HepG2 (cell line): ENCODE measurements at regions not wholly inside any gene's neighbourhood (a gene's known extent, or its start where the extent isn't known, plus 50 kb on each side); places are given as distances from the start of the nearest gene placed in this dataset.
A peak's percentile ranks its signal among the peaks of the same experiment; 100 is the strongest.

ENCODE experiments used
- ATAC-seq: fragments of 200-7000 bp; cut with Tn5 transposase; 3 replicates; pipeline ENCODE4 v1.9.1; 2020; ENCODE audit warnings: mild to moderate bottlenecking, moderate library complexity
- BruUV-seq: library from RNA; stranded (reverse); fragments of 400-500 nt; replicated peaks from 2 replicates; lab custom pipeline; 2021; lab: Mats Ljungman, UMichigan
- CTCF ChIA-PET: fragments of 300-600 bp; formaldehyde crosslinking; extraction: SDS; loops from one replicate; lab custom pipeline; 2021; ENCODE audit warnings: low total read pairs, inconsistent platforms, low intra/inter-chr PET ratio; lab: Yijun Ruan, JAX
- POLR2A ChIA-PET: fragments of 350-600 bp; sonication (Branson Sonifier 250); formaldehyde crosslinking; loops from one replicate; lab custom pipeline; 2020; ENCODE audit warnings: antibody characterized with exemption, inconsistent platforms; lab: Yijun Ruan, JAX
- DNase-seq: peaks from one replicate; pipeline ENCODE4 v3.0.0-alpha.2; 2015; ENCODE audit warnings: low spot score
- FAIRE-seq: peaks from 3 replicates; lab custom pipeline; 2011; peaks lifted over from hg19 to GRCh38; lab: Jason Lieb, UNC
- H2AFZ ChIP-seq: one replicate; pipeline ENCODE4 v1.6.1; 2011; ENCODE audit warnings: low read length, inconsistent platforms
- H3K27ac ChIP-seq: fragments of 300-600 bp; 3 replicates; pipeline ENCODE4 v1.8.0; 2011; ENCODE audit warnings: mixed run types, mild to moderate bottlenecking, mixed read lengths, low read length, inconsistent platforms; ENCODE audit not compliant: insufficient read depth; ENCODE audit errors: extremely low read length
- H3K27me3 ChIP-seq, 2 experiments: fragments of 200-600 bp in 1 of 2; 2 replicates in 1 of 2; 3 replicates in 1 of 2; pipeline versions ENCODE4 v1.6.0 to v1.8.0; 2011; ENCODE audit warnings: low read length in 2 of 2, mild to moderate bottlenecking in 2 of 2, moderate library complexity in 2 of 2, inconsistent platforms in 1 of 2; ENCODE audit not compliant: insufficient read depth in 2 of 2, control insufficient read depth in 1 of 2
- H3K36me3 ChIP-seq, 2 experiments: fragments of 200-600 bp in 1 of 2; replicated peaks in 1 of 2; 2 replicates in 1 of 2; 3 replicates in 1 of 2; pipeline versions ENCODE4 v1.5.1 to v1.8.0; 2011; ENCODE audit warnings: low read length in 2 of 2, inconsistent platforms in 1 of 2; ENCODE audit not compliant: insufficient read depth in 2 of 2, control insufficient read depth in 1 of 2
- H3K4me1 ChIP-seq: 2 replicates; pipeline ENCODE4 v1.5.1; 2012; ENCODE audit warnings: low read length, inconsistent platforms; ENCODE audit not compliant: insufficient read depth
- H3K4me2 ChIP-seq: 2 replicates; pipeline ENCODE4 v1.6.0; 2011; ENCODE audit warnings: low read depth, low read length, inconsistent platforms
- H3K4me3 ChIP-seq, 3 experiments: fragments of 200-600 bp in 1 of 3; sonication (generic), shearing (Covaris generic) in 1 of 3; replicated peaks in 1 of 3; 2 replicates each; pipeline ENCODE4 v1.5.1; 2011 to 2016; ENCODE audit warnings: low read length in 3 of 3, inconsistent platforms in 2 of 3, low read depth in 2 of 3, mild to moderate bottlenecking in 2 of 3, control low read depth in 1 of 3, mixed read lengths in 1 of 3; ENCODE audit not compliant: insufficient read depth in 1 of 3
- H3K79me2 ChIP-seq: one replicate; pipeline ENCODE4 v1.6.1; 2011; ENCODE audit warnings: low read length, inconsistent platforms; ENCODE audit not compliant: insufficient read depth
- H3K9ac ChIP-seq: 2 replicates; pipeline ENCODE4 v1.6.0; 2011; ENCODE audit warnings: mild to moderate bottlenecking, low read depth, low read length, inconsistent platforms; ENCODE audit not compliant: insufficient read depth
- H3K9me3 ChIP-seq: 2 replicates; pipeline ENCODE4 v1.5.1; 2012; ENCODE audit warnings: mild to moderate bottlenecking, low read length
- H4K20me1 ChIP-seq: 2 replicates; pipeline ENCODE4 v1.6.0; 2011; ENCODE audit warnings: inconsistent platforms, mild to moderate bottlenecking, low read length, moderate library complexity; ENCODE audit not compliant: insufficient read depth
- ARNTL ChIP-seq: sonication (generic); formaldehyde crosslinking; IDR thresholded peaks from 2 replicates; pipeline ENCODE4 v1.4.0; 2020; ENCODE audit warnings: mild to moderate bottlenecking, missing genetic modification reagents
- MLLT10 ChIP-seq: sonication (generic); formaldehyde crosslinking; IDR thresholded peaks from 2 replicates; pipeline ENCODE4 v1.4.0; 2020; ENCODE audit warnings: missing genetic modification reagents
- SNAPC2 ChIP-seq: sonication (generic); formaldehyde crosslinking; IDR thresholded peaks from 2 replicates; pipeline ENCODE4 v1.8.1; 2022; ENCODE audit warnings: mild to moderate bottlenecking, missing genetic modification reagents
- STAG1 ChIP-seq: sonication (generic); formaldehyde crosslinking; IDR thresholded peaks from 2 replicates; pipeline ENCODE4 v1.4.0; 2020; ENCODE audit warnings: missing genetic modification reagents
- WGBS: methylation state at CpG from one replicate; pipeline ENCODE4 v1.1.6; 2017; ENCODE audit warnings: low lambda C conversion rate; 5-methylcytosine and 5-hydroxymethylcytosine counted together
- in situ Hi-C: cut with HindIII; loops from 2 replicates; pipeline ENCODE4 v1.10.0; 2017; ENCODE audit warnings: low pct_unique_long_range_greater_than_20kb; ENCODE audit not compliant: extremely low pct_ligation_motif_present
- intact Hi-C: fragments of 100-400 bp; cut with micrococcal nuclease; formaldehyde crosslinking; loops from one replicate; pipeline ENCODE4 v1.10.0; 2022; ENCODE audit not compliant: unreplicated experiment
- TF ChIP-seq, protein P1 (sequence below): sonication (generic); formaldehyde crosslinking; IDR thresholded peaks from 2 replicates; pipeline ENCODE4 v1.5.0; 2020; ENCODE audit warnings: mild to moderate bottlenecking, missing genetic modification reagents, moderate library complexity
- TF ChIP-seq, protein P2 (sequence below): sonication (generic); formaldehyde crosslinking; IDR thresholded peaks from 2 replicates; pipeline ENCODE4 v1.4.0; 2020; ENCODE audit warnings: missing genetic modification reagents, low read depth, mild to moderate bottlenecking, borderline replicate concordance
- TF ChIP-seq, protein P3 (sequence below), 2 experiments: sonication (generic) in 1 of 2; formaldehyde crosslinking in 1 of 2; IDR thresholded peaks; 2 replicates each; pipeline versions ENCODE4 v1.4.0 to v1.6.1; 2018 to 2020; ENCODE audit warnings: missing genetic modification reagents in 2 of 2, borderline replicate concordance in 1 of 2, low read depth in 1 of 2, mild to moderate bottlenecking in 1 of 2, missing biosample characterization in 1 of 2
- TF ChIP-seq, protein P4 (sequence below): sonication (generic); formaldehyde crosslinking; conservative IDR thresholded peaks from 2 replicates; pipeline ENCODE4 v1.4.0; 2020; ENCODE audit warnings: missing genetic modification reagents

DNA sequence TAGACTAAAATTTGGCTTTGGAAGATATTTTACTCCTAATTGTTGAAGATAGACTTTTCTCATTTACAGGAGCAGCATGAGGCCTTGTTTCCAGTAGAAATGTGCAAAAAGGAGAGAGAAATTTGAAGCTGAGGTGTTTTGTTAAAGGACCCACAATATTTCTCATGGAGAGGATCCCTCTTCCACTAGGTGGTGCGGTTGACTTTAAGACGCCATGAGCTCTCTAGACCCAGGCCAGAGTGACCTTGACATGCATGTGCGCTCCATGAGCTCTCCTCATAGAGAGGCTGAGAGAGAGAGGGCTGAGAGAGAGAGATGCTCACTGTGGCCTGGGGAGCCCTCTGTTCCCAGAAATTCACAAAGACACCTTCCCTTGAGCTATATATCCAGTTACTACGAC lies 861.2 kb upstream of the EYS start:
- Histone ChIP-seq H3K27me3 (no peaks in the 10 kb centered on the region), H3K4me1 (no peaks in the 10 kb centered on the region), H3K4me3 (no peak overlapping the region), H3K9me3 (no peaks in the 10 kb centered on the region), H3K4me2 (no peak overlapping the region), H3K36me3 (no peaks in the 10 kb centered on the region), H3K9ac (no peak overlapping the region), H2AFZ (no peak overlapping the region), H3K27ac (no peak overlapping the region), H4K20me1 (no peaks in the 10 kb centered on the region), H3K79me2 (no peaks in the 10 kb centered on the region)
- ATAC-seq (peak; percentile 94), DNase-seq (peak; percentile 55), FAIRE-seq (no peak)
- TF ChIP-seq, protein P1, sequence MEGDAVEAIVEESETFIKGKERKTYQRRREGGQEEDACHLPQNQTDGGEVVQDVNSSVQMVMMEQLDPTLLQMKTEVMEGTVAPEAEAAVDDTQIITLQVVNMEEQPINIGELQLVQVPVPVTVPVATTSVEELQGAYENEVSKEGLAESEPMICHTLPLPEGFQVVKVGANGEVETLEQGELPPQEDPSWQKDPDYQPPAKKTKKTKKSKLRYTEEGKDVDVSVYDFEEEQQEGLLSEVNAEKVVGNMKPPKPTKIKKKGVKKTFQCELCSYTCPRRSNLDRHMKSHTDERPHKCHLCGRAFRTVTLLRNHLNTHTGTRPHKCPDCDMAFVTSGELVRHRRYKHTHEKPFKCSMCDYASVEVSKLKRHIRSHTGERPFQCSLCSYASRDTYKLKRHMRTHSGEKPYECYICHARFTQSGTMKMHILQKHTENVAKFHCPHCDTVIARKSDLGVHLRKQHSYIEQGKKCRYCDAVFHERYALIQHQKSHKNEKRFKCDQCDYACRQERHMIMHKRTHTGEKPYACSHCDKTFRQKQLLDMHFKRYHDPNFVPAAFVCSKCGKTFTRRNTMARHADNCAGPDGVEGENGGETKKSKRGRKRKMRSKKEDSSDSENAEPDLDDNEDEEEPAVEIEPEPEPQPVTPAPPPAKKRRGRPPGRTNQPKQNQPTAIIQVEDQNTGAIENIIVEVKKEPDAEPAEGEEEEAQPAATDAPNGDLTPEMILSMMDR (CRISPR knock-in tag), result peak; percentile 55
- peak; percentile 53 for TF ChIP-seq STAG1
- TF ChIP-seq MLLT10 (CRISPR knock-in tag), result no peak
- no peak for TF ChIP-seq ARNTL (CRISPR knock-in tag)
- TF ChIP-seq, protein P2, sequence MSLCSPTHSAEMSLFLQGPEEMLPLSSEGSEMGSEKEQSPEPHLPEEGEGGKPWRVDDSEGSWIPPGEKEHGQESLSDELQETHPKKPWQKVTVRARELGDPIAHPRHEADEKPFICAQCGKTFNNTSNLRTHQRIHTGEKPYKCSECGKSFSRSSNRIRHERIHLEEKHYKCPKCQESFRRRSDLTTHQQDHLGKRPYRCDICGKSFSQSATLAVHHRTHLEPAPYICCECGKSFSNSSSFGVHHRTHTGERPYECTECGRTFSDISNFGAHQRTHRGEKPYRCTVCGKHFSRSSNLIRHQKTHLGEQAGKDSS (CRISPR knock-in tag), result no peak
- TF ChIP-seq, protein P3, sequence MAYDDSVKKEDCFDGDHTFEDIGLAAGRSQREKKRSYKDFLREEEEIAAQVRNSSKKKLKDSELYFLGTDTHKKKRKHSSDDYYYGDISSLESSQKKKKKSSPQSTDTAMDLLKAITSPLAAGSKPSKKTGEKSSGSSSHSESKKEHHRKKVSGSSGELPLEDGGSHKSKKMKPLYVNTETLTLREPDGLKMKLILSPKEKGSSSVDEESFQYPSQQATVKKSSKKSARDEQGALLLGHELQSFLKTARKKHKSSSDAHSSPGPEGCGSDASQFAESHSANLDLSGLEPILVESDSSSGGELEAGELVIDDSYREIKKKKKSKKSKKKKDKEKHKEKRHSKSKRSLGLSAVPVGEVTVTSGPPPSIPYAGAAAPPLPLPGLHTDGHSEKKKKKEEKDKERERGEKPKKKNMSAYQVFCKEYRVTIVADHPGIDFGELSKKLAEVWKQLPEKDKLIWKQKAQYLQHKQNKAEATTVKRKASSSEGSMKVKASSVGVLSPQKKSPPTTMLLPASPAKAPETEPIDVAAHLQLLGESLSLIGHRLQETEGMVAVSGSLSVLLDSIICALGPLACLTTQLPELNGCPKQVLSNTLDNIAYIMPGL (CRISPR knock-in tag; IDR thresholded peaks at IDR 0.05; ENCODE audit: borderline replicate concordance in 1 of 2, low read depth in 1 of 2), result no peak
- TF ChIP-seq, protein P4, sequence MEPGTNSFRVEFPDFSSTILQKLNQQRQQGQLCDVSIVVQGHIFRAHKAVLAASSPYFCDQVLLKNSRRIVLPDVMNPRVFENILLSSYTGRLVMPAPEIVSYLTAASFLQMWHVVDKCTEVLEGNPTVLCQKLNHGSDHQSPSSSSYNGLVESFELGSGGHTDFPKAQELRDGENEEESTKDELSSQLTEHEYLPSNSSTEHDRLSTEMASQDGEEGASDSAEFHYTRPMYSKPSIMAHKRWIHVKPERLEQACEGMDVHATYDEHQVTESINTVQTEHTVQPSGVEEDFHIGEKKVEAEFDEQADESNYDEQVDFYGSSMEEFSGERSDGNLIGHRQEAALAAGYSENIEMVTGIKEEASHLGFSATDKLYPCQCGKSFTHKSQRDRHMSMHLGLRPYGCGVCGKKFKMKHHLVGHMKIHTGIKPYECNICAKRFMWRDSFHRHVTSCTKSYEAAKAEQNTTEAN (CRISPR knock-in tag), result no peak
- TF ChIP-seq SNAPC2 (CRISPR knock-in tag), result no peak
- in situ Hi-C loops, result no loop called here
- POLR2A ChIA-PET, result no interaction called here
- no TSS peak for BruUV-seq
- intact Hi-C loops, result no loop called here
- 6% methylated on average over 4 of the region's 4 CpGs for WGBS
- CTCF ChIA-PET, result no interaction called here
